ENCODE measurements at regions not wholly inside any gene's neighbourhood (a gene's known extent, or its start where the extent isn't known, plus 50 kb on each side); places are given as distances from the start of the nearest gene placed in this dataset.
"Not testable (repeated sequence)": the region's sequence is repeated elsewhere in the genome, so short reads cannot be mapped to it uniquely, and the experiment has no call there.

DNA sequence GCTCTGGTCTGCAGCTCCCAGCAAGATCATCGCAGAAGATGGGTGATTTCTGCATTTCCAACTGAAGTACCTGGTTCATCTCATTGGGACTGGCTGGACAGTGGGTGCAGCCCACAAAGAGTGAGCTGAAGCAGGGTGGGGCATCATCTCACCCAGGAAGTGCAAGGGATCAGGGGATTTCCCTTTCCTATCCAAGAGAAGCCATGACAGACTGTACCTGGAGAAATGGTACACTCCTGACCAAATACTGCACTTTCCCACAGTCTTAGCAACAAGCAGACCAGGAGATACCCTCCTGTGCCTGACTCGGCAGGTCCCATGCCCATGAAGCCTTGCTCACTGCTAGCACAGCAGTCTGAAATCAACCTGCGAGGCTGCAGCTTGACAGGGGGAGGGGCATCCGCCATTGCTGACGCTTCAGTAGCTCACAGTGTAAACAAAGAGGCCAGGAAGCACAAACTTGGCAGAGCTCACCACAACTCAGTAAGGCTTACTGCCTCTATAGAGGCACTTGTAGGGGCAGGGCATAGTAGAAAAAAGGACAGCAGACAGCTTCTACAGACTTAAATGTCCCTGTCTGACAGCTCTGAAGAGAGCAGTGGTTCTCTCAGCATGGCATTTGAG, 60.5 kb downstream of the AREG start:
- not testable (repeated sequence) for H3K36me3 ChIP-seq, H3K9me3 ChIP-seq, H3K4me1 ChIP-seq, H3K4me3 ChIP-seq, H3K27me3 ChIP-seq, H3K27ac ChIP-seq, ATAC-seq
- WGBS, 2 donors (ENCODE audit: low coverage in 1 of 2) = 20% methylated on average over 3 of the region's 5 CpGs; no CpG with 5 or more reads in 1 of the 2 donors

DNA sequence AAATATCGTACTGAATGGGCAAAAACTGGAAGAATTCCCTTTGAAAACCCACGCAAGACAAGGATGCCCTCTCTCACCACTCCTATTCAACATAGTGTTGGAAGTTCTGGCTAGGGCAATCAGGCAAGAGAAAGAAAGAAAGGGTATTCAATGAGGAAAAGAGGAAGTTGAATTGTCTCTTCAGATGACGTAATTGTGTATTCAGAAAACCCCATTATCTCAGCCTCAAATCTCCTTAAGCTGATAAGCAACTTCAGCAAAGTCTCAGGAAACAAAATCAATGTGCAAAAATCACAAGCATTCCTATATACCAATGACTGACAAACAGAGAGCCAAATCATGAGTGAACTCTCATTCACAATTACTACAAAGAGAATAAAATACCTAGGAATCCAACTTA, 64.4 kb downstream of the AREG start:
- WGBS, 2 donors (ENCODE audit: low coverage in 1 of 2) = 52 to 72% methylated on average over 3 of the region's 3 CpGs
- ATAC-seq, H3K4me1 ChIP-seq, H3K36me3 ChIP-seq, H3K27ac ChIP-seq, H3K9me3 ChIP-seq, H3K4me3 ChIP-seq, H3K27me3 ChIP-seq: not testable (repeated sequence)

- H3K9me3 ChIP-seq = no peaks in the 10 kb centered on the region
- no peak for ATAC-seq
- H3K27ac ChIP-seq = no peak overlapping the region
- H3K4me3 ChIP-seq = no peak overlapping the region
- no peaks in the 10 kb centered on the region for H3K4me1 ChIP-seq
- H3K27me3 ChIP-seq = no peaks in the 10 kb centered on the region
- no peaks in the 10 kb centered on the region for H3K36me3 ChIP-seq
- TF ChIP-seq EP300 (IDR thresholded peaks at IDR 0.05) (no peak), POLR2AphosphoS5 (IDR thresholded peaks at IDR 0.05) (no peak), POLR2A (IDR thresholded peaks at IDR 0.05) (no peak), CTCF (IDR thresholded peaks at IDR 0.05) (no peak)
These were observed 71.4 kb downstream of the AREG start for GRCh38 chr4:74516303-74516702.

- TF ChIP-seq EP300 (IDR thresholded peaks at IDR 0.05) (no peak), POLR2A (IDR thresholded peaks at IDR 0.05) (no peak), POLR2AphosphoS5 (IDR thresholded peaks at IDR 0.05) (no peak), CTCF (IDR thresholded peaks at IDR 0.05) (no peak)
- no peak for ATAC-seq
- Histone ChIP-seq H3K27ac (no peak overlapping the region), H3K36me3 (no peaks in the 10 kb centered on the region), H3K27me3 (no peaks in the 10 kb centered on the region), H3K4me1 (no peaks in the 10 kb centered on the region), H3K4me3 (no peak overlapping the region), H3K9me3 (no peaks in the 10 kb centered on the region)
- WGBS, 2 donors (ENCODE audit: low coverage in 1 of 2) = 93 to 100% methylated on average over 4 of the region's 4 CpGs
These were observed 73.1 kb downstream of the AREG start for GRCh38 chr4:74517996-74518395.

DNA sequence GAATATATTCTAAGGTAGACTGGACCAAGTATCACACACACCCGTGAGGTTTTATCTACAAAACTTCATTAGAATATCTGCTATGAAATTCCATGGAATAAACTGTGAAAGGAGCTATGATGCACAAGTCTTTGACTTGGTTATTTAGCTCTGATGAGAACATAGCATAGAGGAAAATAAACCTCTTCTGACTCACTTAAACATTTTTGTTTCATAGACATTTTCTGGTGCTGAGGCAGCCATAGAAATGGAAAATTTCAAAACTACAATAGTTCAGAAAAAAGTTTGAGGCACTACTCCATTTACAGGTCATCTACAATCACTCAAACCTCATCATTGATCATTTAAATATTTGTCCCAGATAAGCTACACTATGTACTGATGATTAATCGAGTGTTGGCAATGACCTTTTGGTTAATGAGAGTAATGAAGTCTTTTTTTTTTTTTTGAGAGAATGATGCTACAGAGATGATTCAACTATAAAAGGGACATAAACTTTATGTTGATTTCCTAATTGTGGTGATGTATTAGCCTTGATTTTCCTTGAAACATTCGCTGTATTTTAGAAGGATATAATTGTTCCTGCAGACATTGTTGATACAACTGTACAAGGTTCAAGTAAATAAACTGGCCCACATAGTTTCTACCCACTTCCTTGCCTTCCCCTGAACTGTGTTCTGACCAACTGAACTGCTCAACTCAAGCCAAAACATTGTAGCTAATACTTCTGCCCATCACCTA, 77.5 kb downstream of the AREG start:
- ATAC-seq = no peak
- TF ChIP-seq POLR2A (IDR thresholded peaks at IDR 0.05) (no peak), EP300 (IDR thresholded peaks at IDR 0.05) (no peak), POLR2AphosphoS5 (IDR thresholded peaks at IDR 0.05) (no peak), CTCF (IDR thresholded peaks at IDR 0.05) (no peak)
- WGBS, 2 donors (ENCODE audit: low coverage in 1 of 2) = 57 to 86% methylated on average over 3 of the region's 3 CpGs

DNA sequence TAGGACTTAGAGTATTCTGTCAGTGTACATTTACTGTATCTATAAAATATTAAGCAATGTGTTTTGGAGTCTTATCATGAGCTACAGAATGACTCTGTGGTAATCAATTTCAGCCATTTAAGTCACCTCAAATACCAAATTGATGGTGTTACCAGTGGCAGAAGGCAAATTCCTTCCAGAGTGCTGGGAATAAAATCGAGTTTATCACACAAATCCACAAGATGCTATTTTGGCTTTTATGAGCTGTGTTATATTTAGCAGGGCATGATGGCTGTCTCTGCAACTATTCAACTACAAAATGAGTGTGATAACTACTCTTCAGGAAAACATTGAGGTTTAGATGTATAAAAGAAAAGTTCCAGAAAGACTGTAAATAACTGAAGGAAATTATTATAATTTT, 78.2 kb downstream of the AREG start:
- TF ChIP-seq EP300 (IDR thresholded peaks at IDR 0.05) (no peak), POLR2A (IDR thresholded peaks at IDR 0.05) (no peak), POLR2AphosphoS5 (IDR thresholded peaks at IDR 0.05) (no peak), CTCF (IDR thresholded peaks at IDR 0.05) (no peak)

More for the DNA sequence above, 77.5 kb downstream of the AREG start:
- no peak overlapping the region for H3K4me3 ChIP-seq
- H3K9me3 ChIP-seq = no peaks in the 10 kb centered on the region
- H3K36me3 ChIP-seq = no peaks in the 10 kb centered on the region
- no peaks in the 10 kb centered on the region for H3K4me1 ChIP-seq
- H3K27ac ChIP-seq = no peak overlapping the region
- H3K27me3 ChIP-seq = no peaks in the 10 kb centered on the region

More for the DNA sequence above, 78.2 kb downstream of the AREG start:
- no peaks in the 10 kb centered on the region for H3K9me3 ChIP-seq
- no peak for ATAC-seq
- no peak overlapping the region for H3K4me3 ChIP-seq
- no peaks in the 10 kb centered on the region for H3K4me1 ChIP-seq
- H3K27ac ChIP-seq = no peak overlapping the region
- WGBS, 2 donors (ENCODE audit: low coverage in 1 of 2) = 17% methylated on average over 1 of the region's 1 CpG
- no peaks in the 10 kb centered on the region for H3K27me3 ChIP-seq
- no peaks in the 10 kb centered on the region for H3K36me3 ChIP-seq

Data from gastroesophageal sphincter (tissue), 4 donors.